Astrocyte of the cerebellum (primary cell): ENCODE measurements at regions not wholly inside any gene's neighbourhood (a gene's known extent, or its start where the extent isn't known, plus 50 kb on each side); places are given as distances from the start of the nearest gene placed in this dataset.

Experiments
- DNase-seq: peaks from one replicate; pipeline ENCODE4 v3.0.0-alpha.2; 2011; ENCODE audit warnings: low read depth
- H3K4me3 ChIP-seq: 2 replicates; pipeline ENCODE4 v1.5.1; 2011; ENCODE audit warnings: mild to moderate bottlenecking, low read depth, low read length, moderate library complexity
- CTCF ChIP-seq: IDR thresholded peaks from 2 replicates; pipeline ENCODE4 v1.5.1; 2012; ENCODE audit warnings: low read length, low read depth, moderate library complexity, mild to moderate bottlenecking; ENCODE audit errors: missing control alignments
- in situ Hi-C: cut with HindIII; loops from 2 replicates; pipeline ENCODE4 v1.10.0; 2017; ENCODE audit warnings: low sequenced_read_pairs

DNA sequence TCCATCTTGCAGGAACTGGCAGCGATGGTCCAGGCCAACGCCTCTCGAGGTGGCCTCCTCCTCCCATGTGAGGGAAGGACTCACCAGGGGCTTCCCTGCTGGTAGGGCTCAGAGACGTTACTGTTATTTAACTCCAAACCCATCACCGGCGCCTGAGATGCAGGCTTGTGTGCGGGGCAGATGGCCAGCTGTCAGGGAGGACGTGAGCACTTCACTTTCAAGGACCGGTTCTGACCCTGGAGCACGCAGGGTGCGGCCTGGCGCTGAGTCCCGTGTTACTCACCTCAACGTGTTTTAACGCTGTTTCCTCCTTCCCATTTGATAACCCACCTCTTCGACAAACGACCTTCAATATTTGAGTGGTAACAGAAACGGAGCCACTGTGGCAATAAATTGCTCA is 350.2 kb downstream of the ZNF516 start:
- no peak for TF ChIP-seq CTCF
- no peak for DNase-seq

DNA sequence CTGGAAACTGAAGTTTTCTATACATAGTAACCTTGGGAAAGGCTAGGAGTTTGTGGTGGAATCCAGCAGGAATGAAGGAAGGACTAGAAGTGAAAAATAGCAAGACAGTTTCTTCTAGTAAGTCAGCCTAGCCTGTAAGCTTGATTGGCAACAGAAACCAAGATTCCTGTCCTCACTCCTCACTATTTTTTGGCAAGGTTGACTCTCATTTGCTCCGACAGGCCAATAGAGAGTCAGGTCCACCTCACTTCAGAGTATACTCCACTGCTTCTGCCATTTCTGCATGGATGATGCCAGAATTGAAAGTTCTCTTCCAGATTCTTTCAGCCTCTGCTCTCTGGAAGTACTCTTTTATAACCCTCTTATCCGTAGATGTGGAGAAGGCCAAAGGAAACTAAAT is 352.4 kb downstream of the ZNF516 start:
- H3K4me3 ChIP-seq, result no peak overlapping the region
- no peak for DNase-seq
- TF ChIP-seq CTCF, result no peak
- in situ Hi-C loops, result no loop called here

More for the DNA sequence above, 350.2 kb downstream of the ZNF516 start:
- no peak overlapping the region for H3K4me3 ChIP-seq
- in situ Hi-C loops, result no loop called here

GRCh38 chr18:76139844-76140243 is 355.2 kb downstream of the ZNF516 start:
- in situ Hi-C loops, result no loop called here
- no peak for DNase-seq
- no peak for TF ChIP-seq CTCF
- no peak overlapping the region for H3K4me3 ChIP-seq

DNA sequence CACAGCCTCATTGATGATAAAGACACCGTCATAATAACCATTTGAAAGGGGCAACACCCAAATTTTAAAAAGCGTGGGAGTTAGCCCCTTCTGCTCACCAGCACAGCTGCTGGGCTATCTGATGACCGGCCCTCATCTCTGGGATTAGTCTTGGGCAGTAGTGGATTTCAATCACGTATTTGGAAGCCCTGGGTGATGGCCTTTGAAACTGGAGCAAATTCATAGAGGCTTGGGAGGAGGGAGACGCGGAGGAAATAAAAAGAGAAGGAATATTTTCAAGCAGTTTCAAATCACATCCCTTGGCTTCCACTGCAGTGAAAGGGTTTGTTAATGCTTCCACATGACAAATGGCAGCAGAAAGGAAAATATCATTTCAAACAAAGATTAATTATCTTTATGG is 357.8 kb downstream of the ZNF516 start:
- no peak overlapping the region for H3K4me3 ChIP-seq
- no peak for TF ChIP-seq CTCF
- DNase-seq, result no peak
- in situ Hi-C loops, result no loop called here

- in situ Hi-C loops, result no loop called here
- no peak for DNase-seq
- no peak overlapping the region for H3K4me3 ChIP-seq
- no peak for TF ChIP-seq CTCF
These were observed 358.3 kb downstream of the ZNF516 start for GRCh38 chr18:76136701-76137100.

DNA sequence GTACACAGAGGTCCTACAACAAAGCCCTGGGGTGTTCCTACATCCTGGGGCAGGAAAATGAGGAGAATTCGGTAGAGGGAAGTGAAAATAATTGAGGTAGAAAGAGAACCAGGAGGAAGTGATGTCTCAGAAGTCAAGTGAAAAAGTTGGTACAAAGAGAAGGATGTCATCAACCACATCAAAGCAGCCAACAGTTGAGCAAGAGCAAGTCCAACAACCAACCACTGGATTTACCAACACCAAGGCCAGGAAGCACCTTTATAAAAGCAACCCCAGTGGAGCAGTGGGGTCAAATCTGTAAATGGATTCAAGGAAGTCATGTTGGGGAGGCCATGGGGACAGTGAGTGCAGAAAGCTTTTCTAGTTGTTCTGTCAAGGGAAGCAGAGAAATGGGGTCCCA is 360.4 kb downstream of the ZNF516 start:
- DNase-seq, result no peak
- H3K4me3 ChIP-seq, result no peak overlapping the region
- TF ChIP-seq CTCF, result no peak
- in situ Hi-C loops, result no loop called here

DNA sequence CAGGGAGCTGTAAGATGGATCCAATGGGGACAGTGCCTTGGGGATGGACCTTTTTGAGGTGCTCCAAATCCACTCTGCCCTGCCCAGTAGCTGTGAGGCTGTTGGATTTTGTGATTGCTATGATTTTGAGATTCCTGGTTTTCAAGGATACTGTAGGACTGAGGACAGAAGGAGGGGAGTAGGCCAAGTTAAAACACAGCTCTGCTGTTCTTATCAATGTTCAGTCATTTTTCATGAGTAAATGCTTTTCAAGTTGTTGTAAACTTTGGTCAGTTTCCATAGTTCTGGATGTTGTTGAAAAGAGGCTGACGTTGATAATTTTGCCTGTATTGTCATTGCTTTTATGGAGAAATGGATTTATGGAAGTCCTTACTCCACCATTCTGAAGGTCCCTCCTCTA is 361.2 kb downstream of the ZNF516 start:
- no peak for DNase-seq
- no peak for TF ChIP-seq CTCF
- in situ Hi-C loops, result no loop called here
- H3K4me3 ChIP-seq, result no peak overlapping the region
